Activated CD4-positive, alpha-beta T cell treated with anti-CD3 and anti-CD28 coated beads, Interleukin-2, Interleukin-6, amounts not matched to agents 100 ng/mL and 50 ng/mL, durations not matched to agents 16 hours and 8 hours (primary cell): ENCODE measurements at regions not wholly inside any gene's neighbourhood (a gene's known extent, or its start where the extent isn't known, plus 50 kb on each side); places are given as distances from the start of the nearest gene placed in this dataset.
A peak's percentile ranks its signal among the peaks of the same experiment; 100 is the strongest.
"Not testable (repeated sequence)": the region's sequence is repeated elsewhere in the genome, so short reads cannot be mapped to it uniquely, and the experiment has no call there.

Source experiments
- DNase-seq: peaks from one replicate; pipeline ENCODE4 v3.0.0-alpha.2; 2020

- DNase-seq: no peak
Observed at GRCh38 chr5:92543201-92543600, 1037.8 kb downstream of the NR2F1-AS1 start.

GRCh38 chr5:92542017-92542416, 1039.0 kb downstream of the NR2F1-AS1 start:
- not testable (repeated sequence) for DNase-seq

GRCh38 chr5:92527311-92528078, 1053.5 kb downstream of the NR2F1-AS1 start:
- no peak for DNase-seq

GRCh38 chr5:92525131-92525530, 1055.9 kb downstream of the NR2F1-AS1 start:
- DNase-seq: no peak

- DNase-seq: no peak
Observed at GRCh38 chr5:92519811-92520632, 1061.0 kb downstream of the NR2F1-AS1 start.

DNA sequence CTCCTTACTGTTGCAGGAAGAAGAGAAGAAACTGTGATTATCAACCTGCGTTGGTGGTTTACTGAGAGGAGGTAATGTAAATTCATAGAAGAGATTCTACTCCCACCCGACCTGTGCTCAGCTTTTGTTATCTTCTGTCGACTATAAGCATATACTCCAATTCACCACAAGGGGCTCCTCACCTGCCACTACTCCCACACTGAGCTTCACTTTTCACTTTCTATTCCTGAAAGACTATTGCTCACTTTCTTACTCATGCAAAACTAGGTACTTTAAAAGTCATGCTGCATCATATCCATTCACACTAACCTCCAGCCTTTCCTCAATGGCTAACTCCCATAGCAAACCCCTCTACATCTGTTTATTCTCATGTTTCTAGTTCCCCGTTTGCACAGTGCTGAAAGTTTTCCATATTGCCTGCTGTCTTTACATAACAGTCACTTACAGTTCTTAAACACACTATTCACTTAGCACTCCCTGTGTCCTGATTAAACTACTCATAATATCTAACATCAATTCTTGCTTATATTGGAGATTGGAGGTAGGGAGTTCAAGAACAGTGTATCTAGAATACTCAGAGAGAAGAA, 1062.6 kb downstream of the NR2F1-AS1 start:
- DNase-seq: peak; percentile 16

DNA sequence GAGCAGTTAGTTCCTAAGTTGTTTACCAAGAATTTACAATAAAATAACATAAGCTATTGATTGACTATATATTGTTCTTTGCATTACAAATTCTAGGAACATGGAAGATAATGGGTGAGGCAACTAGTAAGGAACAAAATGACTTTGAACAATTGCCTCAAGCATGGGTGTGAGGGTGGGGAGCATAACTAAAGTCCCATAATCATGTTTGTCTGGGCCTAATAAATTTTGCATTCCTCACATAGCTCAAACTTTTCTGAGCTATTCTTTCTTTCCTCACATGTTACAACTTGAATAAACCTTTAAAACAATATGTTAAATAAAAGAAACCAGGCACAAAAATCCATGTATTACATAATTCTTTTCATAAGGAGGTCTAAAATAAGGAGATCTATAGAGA, 1066.1 kb downstream of the NR2F1-AS1 start:
- DNase-seq: no peak

- peak; percentile 13 for DNase-seq
Observed at GRCh38 chr5:92513067-92513466, 1068.0 kb downstream of the NR2F1-AS1 start.

DNA sequence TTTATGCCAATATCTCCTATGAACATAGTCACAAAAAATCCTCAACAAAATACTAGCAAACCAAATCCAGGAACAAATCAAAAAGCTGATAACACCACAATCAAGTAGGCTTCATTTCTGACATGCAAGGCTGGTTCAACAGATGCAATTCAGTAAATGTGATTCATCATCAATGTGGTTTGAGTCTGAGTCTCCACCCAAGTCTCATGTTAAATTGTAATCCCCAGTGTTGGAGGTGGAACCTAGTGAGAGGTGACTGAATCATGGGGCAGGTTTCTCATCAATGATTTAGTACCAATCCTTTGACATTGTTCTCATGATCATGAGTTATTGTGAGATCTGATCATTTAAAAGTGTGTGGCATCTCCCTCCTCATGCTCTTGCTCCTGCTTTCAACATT, 1072.7 kb downstream of the NR2F1-AS1 start:
- DNase-seq: no peak

GRCh38 chr5:92505925-92506324, 1075.1 kb downstream of the NR2F1-AS1 start:
- DNase-seq: no peak

- no peak for DNase-seq
Observed at GRCh38 chr5:92505145-92505544, 1075.9 kb downstream of the NR2F1-AS1 start.

GRCh38 chr5:92504346-92504745, 1076.7 kb downstream of the NR2F1-AS1 start:
- no peak for DNase-seq

- DNase-seq: no peak
Observed at GRCh38 chr5:92500752-92501151, 1080.3 kb downstream of the NR2F1-AS1 start.

- no peak for DNase-seq
Observed at GRCh38 chr5:92496545-92496944, 1084.5 kb downstream of the NR2F1-AS1 start.

DNA sequence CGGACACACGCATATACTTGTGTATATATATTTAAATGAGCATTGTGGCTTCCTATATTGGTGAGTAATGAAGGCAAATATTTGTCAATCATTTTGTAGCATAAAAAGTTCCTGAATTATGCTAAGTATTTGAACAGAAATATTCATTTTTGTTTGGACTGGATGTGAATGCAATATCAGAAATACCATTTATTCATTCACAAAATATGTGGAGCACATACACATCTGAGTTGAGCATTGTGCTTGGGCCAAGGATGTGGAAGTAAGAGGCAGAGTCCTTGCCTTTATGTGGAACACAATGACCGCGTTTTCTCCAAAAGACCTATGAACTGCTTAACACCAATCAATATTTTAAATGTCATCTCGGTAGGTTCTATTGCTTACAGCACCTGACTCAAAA, 1086.5 kb downstream of the NR2F1-AS1 start:
- DNase-seq: no peak

DNA sequence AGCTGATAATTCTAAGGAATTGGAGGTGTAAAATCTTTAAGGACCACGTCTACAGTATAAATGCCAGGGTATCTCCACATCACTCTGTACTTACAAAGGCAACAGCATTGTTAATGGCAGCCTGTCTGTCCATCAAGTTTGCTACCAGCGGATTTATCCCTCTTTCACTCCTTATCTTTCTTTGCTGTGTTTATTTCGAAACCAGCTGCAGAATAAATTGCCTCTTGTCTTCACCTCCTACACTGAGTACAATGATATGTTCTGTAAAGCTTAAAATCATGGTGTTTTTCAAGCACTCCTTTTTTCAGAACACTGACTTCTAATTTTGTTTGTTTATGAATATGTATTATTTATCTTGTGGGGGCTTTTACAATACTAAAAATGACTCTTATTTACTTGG, 1088.1 kb downstream of the NR2F1-AS1 start:
- DNase-seq: no peak

DNA sequence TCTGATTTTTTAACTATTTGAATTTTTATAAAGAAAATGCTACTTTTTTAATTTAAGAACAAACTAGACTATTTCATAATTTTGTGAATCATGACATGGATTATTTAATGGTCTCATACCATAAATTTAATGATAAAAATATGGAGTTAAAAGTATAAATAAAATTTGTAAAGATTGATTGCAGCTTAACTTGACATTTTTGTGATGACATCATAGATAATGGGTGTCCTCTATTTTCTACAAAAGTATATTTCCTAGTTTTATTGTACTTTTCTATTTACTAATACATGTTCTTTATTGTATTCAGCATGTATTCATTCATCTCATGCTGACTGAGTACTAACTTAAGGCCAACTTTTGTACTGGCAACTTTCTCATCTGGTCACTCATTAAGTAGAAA, 1096.5 kb downstream of the NR2F1-AS1 start:
- DNase-seq: no peak

GRCh38 chr5:92472981-92473566, 1090.0 kb upstream of the ARRDC3 start:
- DNase-seq: no peak

DNA sequence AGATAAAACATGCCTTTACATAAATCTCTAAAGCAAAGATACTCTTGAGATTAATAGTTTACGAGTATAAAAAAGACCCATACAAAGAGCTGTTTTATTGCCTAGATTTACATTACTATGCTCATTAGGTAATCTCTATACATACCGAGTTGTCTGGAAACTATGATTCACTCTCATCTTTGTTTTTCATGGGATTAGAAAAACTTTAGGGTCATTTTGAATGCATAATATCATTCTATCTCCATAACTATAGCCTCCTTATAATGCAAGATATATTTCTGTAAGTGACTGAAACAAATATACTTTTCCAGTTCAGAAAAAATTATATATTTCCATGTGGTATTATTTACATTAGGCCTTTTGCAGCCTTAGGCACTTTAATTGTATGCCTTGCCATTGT, 1088.7 kb upstream of the ARRDC3 start:
- DNase-seq: no peak

DNA sequence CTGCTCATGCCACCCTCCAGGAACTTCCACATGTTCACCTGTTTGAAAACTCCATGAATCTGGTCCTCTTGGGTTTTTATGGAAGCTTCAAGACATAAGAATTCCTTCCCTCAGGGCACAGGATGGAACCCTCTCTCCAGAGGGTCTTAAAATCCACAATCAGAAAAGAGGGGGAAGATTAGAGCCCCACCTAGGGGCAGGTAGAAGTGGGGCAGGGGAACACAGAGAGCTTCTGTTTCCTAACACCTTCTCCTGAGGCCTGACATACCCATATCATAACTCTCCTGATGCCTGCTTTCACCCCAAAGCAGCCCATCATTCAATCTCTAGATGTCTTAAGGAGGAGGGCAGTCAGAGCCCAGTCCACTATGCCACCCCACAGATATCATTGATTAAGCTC, 1087.7 kb upstream of the ARRDC3 start:
- no peak for DNase-seq

DNA sequence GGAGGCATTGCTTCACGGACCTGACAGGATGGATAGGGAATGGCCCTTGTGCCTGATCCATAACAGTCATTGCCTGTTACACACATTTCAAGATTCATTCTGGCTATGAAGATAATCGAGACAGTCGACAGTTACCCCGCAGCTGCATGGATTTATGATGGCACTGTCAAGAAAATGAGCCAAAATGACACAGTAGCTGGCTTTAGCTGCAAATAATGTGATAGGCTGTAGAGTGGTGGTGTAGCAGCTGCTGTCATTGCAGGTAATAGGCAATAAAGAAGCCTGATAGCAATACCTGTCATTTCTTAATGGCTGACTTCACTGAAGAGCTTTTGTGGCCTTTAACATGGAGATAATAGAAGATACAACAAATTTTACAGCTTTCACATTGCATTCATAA, 1085.2 kb upstream of the ARRDC3 start:
- no peak for DNase-seq

- DNase-seq: no peak
Observed at GRCh38 chr5:92467695-92468094, 1084.6 kb upstream of the ARRDC3 start.

GRCh38 chr5:92460505-92460904, 1077.4 kb upstream of the ARRDC3 start:
- no peak for DNase-seq

DNA sequence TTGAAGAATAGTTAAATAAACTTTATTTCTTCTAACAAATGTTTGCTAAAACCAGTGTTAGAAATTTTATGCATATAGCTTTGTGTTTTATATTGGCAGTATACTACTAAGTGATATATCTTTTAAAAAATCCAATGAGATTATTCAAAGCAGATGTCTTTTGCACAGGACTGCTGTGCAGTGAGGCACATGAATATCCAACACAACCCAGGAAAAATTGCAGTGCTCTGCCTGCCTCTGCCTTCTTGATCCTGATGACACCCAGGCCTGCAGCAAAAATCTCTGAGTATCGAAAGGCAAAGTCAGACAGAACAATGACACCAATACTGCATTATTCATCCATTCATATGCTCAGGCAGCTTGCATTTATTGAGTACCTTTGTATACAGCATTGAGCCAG, 1076.5 kb upstream of the ARRDC3 start:
- no peak for DNase-seq
